ENCODE measurements at regions not wholly inside any gene's neighbourhood (a gene's known extent, or its start where the extent isn't known, plus 50 kb on each side); places are given as distances from the start of the nearest gene placed in this dataset.
"Not testable (repeated sequence)": the region's sequence is repeated elsewhere in the genome, so short reads cannot be mapped to it uniquely, and the experiment has no call there.

DNA sequence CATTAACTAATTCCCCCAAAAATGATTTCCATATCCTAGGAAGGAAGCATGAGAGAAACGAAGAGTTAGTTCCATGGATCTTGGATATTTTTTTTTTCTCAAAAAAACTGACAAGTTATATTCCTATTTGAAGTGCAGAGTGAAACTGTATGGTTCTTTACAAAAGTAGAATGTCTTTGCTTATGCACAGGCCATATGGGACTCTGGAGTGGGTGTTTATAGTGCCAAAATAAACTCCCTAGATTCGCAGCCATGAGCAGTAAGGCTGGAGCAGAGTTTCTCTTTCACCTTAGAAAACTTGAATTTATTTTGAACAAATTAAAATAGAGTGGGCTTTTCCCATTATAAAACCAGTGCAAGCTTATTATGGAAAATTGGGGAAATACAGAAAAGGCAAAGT lies 239.7 kb downstream of the PDCD6IP start:
- Histone ChIP-seq H3K36me3 (no peaks in the 10 kb centered on the region), H3K4me3 (replicated peaks in 1 of 3) (no peak overlapping the region), H3K27me3 (no peaks in the 10 kb centered on the region), H3K27ac (no peak overlapping the region), H3K4me1 (no peaks in the 10 kb centered on the region), H3K9me3 (no peaks in the 10 kb centered on the region)
- DNase-seq, result no peak
- intact Hi-C loops (cut with DNase I), result no loop called here
- no peak for TF ChIP-seq POLR2A (IDR thresholded peaks at IDR 0.05)
- TF ChIP-seq, protein P1, sequence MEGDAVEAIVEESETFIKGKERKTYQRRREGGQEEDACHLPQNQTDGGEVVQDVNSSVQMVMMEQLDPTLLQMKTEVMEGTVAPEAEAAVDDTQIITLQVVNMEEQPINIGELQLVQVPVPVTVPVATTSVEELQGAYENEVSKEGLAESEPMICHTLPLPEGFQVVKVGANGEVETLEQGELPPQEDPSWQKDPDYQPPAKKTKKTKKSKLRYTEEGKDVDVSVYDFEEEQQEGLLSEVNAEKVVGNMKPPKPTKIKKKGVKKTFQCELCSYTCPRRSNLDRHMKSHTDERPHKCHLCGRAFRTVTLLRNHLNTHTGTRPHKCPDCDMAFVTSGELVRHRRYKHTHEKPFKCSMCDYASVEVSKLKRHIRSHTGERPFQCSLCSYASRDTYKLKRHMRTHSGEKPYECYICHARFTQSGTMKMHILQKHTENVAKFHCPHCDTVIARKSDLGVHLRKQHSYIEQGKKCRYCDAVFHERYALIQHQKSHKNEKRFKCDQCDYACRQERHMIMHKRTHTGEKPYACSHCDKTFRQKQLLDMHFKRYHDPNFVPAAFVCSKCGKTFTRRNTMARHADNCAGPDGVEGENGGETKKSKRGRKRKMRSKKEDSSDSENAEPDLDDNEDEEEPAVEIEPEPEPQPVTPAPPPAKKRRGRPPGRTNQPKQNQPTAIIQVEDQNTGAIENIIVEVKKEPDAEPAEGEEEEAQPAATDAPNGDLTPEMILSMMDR (IDR thresholded peaks at IDR 0.05), result no peak
- WGBS, 2 donors, result 59 to 62% methylated on average over 2 of the region's 2 CpGs

- no peak overlapping the region for H3K27ac ChIP-seq
- H3K4me3 ChIP-seq (replicated peaks in 1 of 3), result no peak overlapping the region
- TF ChIP-seq, protein P1 (IDR thresholded peaks at IDR 0.05), result no peak
- TF ChIP-seq POLR2A (IDR thresholded peaks at IDR 0.05), result no peak
- no peaks in the 10 kb centered on the region for H3K9me3 ChIP-seq
- no peaks in the 10 kb centered on the region for H3K4me1 ChIP-seq
- no peaks in the 10 kb centered on the region for H3K27me3 ChIP-seq
- intact Hi-C loops (cut with DNase I), result no loop called here
- WGBS, 2 donors, result 69 to 72% methylated on average over 1 of the region's 1 CpG
- no peaks in the 10 kb centered on the region for H3K36me3 ChIP-seq
- no peak for DNase-seq
Measured at GRCh38 chr3:34046154-34046553, 247.7 kb downstream of the PDCD6IP start.

DNA sequence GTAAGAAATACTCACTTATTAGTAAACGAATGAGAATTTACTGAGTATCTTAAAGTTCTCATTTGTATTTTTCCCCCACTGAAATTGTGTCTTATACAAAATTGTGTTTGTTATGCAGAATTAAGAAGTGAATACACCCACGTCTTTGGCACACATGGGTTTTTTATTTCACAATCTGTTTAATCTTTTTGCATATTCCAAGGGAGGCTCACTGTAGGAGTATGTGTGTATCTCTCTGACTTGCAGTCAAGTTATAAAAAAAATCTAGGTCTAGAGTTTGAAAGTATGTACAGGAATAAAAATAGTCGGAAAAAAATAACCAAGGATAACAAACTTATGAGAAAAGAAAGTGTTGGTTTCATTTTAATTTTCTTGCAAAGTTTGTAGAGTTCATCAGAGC lies 255.2 kb downstream of the PDCD6IP start:
- Histone ChIP-seq H3K36me3 (no peaks in the 10 kb centered on the region), H3K27ac (no peak overlapping the region), H3K27me3 (no peaks in the 10 kb centered on the region), H3K4me3 (replicated peaks in 1 of 3) (no peak overlapping the region), H3K9me3 (no peaks in the 10 kb centered on the region), H3K4me1 (no peaks in the 10 kb centered on the region)
- WGBS, 2 donors, result 81 to 83% methylated on average over 3 of the region's 3 CpGs
- intact Hi-C loops (cut with DNase I), result no loop called here
- no peak for TF ChIP-seq POLR2A (IDR thresholded peaks at IDR 0.05)
- TF ChIP-seq, protein P1 (IDR thresholded peaks at IDR 0.05), result no peak
- DNase-seq, result no peak

GRCh38 chr3:34056181-34056910 lies 257.9 kb downstream of the PDCD6IP start:
- H3K4me3 ChIP-seq (replicated peaks in 1 of 3), result no peak overlapping the region
- no peaks in the 10 kb centered on the region for H3K4me1 ChIP-seq
- WGBS, 2 donors, result 71 to 78% methylated on average over 3 of the region's 3 CpGs
- no peaks in the 10 kb centered on the region for H3K9me3 ChIP-seq
- DNase-seq, result no peak
- no peak overlapping the region for H3K27ac ChIP-seq
- TF ChIP-seq, protein P1 (IDR thresholded peaks at IDR 0.05), result no peak
- no peak for TF ChIP-seq POLR2A (IDR thresholded peaks at IDR 0.05)
- intact Hi-C loops (cut with DNase I), result no loop called here
- no peaks in the 10 kb centered on the region for H3K27me3 ChIP-seq
- H3K36me3 ChIP-seq, result no peaks in the 10 kb centered on the region

DNA sequence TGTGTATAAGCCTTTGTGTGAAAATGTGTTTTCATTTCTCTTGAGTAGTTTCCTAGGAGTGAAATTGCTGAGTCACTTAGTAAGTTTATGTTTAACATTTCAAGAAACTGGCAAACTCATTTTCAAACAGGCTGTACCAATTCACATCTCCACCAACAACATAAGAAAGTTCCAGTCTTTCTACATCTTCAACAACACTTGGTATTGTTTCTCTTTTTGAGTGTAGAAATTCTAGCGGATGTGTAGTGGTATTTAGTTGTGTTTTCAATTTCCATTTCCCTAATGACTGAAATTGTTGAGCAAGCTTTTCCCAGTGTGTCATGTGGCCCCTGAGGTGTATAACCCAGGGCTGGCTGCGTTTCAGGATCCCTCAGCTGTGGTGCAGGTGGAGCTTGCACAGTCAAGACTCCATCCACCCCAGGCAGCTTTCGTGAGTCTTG lies 258.5 kb downstream of the PDCD6IP start:
- TF ChIP-seq, protein P1 (IDR thresholded peaks at IDR 0.05), result no peak
- no peak for TF ChIP-seq POLR2A (IDR thresholded peaks at IDR 0.05)
- intact Hi-C loops (cut with DNase I), result no loop called here

GRCh38 chr3:34060995-34061394 lies 262.6 kb downstream of the PDCD6IP start:
- H3K4me3 ChIP-seq (replicated peaks in 1 of 3); H3K27ac ChIP-seq; H3K36me3 ChIP-seq; H3K27me3 ChIP-seq; H3K4me1 ChIP-seq; DNase-seq; intact Hi-C loops (cut with DNase I); H3K9me3 ChIP-seq: not testable (repeated sequence)
- WGBS, 2 donors, result 85 to 91% methylated on average over 1 of the region's 1 CpG

More for the DNA sequence above, 258.5 kb downstream of the PDCD6IP start:
- Histone ChIP-seq H3K27ac (no peak overlapping the region), H3K27me3 (no peaks in the 10 kb centered on the region), H3K9me3 (no peaks in the 10 kb centered on the region), H3K36me3 (no peaks in the 10 kb centered on the region), H3K4me3 (replicated peaks in 1 of 3) (no peak overlapping the region), H3K4me1 (no peaks in the 10 kb centered on the region)
- peak; percentile 45 to 46 for DNase-seq
- 31 to 44% methylated on average over 3 of the region's 3 CpGs for WGBS, 2 donors
